H9 (cell line): ENCODE measurements at regions not wholly inside any gene's neighbourhood (a gene's known extent, or its start where the extent isn't known, plus 50 kb on each side); places are given as distances from the start of the nearest gene placed in this dataset.

ENCODE experiments used
- DNase-seq: peaks from one replicate; pipeline ENCODE4 v3.0.0-alpha.2; 2017
- H2AFZ ChIP-seq: one replicate; pipeline ENCODE4 v1.6.1; 2013; ENCODE audit warnings: mild to moderate bottlenecking, low read length, control low read depth, moderate library complexity
- H2AK5ac ChIP-seq: 2 replicates; pipeline ENCODE4 v1.6.1; 2013; ENCODE audit warnings: low read length, control low read depth, mixed read lengths; ENCODE audit not compliant: insufficient read length
- H2BK120ac ChIP-seq: one replicate; pipeline ENCODE4 v1.6.1; 2013; ENCODE audit warnings: low read depth, mild to moderate bottlenecking, low read length, control low read depth, inconsistent platforms; ENCODE audit not compliant: poor library complexity, severe bottlenecking
- H2BK12ac ChIP-seq: 2 replicates; pipeline ENCODE4 v1.6.1; 2013; ENCODE audit warnings: low read length, control low read depth, mixed read lengths, low read depth; ENCODE audit not compliant: insufficient read length
- H2BK15ac ChIP-seq: 2 replicates; pipeline ENCODE4 v1.6.1; 2013; ENCODE audit warnings: low read depth, low read length, control low read depth
- H2BK20ac ChIP-seq: one replicate; pipeline ENCODE4 v1.6.1; 2013; ENCODE audit warnings: low read depth, mild to moderate bottlenecking, low read length, control low read depth, inconsistent platforms; ENCODE audit not compliant: poor library complexity, severe bottlenecking
- H2BK5ac ChIP-seq: 2 replicates; pipeline ENCODE4 v1.6.1; 2013; ENCODE audit warnings: low read length, control low read depth, mixed read lengths; ENCODE audit not compliant: insufficient read length
- H3K14ac ChIP-seq: 2 replicates; pipeline ENCODE4 v1.6.1; 2013; ENCODE audit warnings: low read length, control low read depth; ENCODE audit not compliant: insufficient read depth
- H3K18ac ChIP-seq: 2 replicates; pipeline ENCODE4 v1.6.1; 2013; ENCODE audit warnings: low read depth, mild to moderate bottlenecking, mixed read lengths, low read length, control low read depth; ENCODE audit not compliant: insufficient read length
- H3K23ac ChIP-seq: 2 replicates; pipeline ENCODE4 v1.6.1; 2013; ENCODE audit warnings: low read length, control low read depth, mixed read lengths, low read depth; ENCODE audit not compliant: insufficient read length
- H3K23me2 ChIP-seq: 2 replicates; pipeline ENCODE4 v1.6.1; 2013; ENCODE audit warnings: low read depth, mild to moderate bottlenecking, mixed read lengths, low read length, control low read depth; ENCODE audit not compliant: insufficient read length, poor library complexity, severe bottlenecking
- H3K27ac ChIP-seq: 2 replicates; pipeline ENCODE4 v1.5.1; 2013; ENCODE audit warnings: low read length, control low read depth, mixed read lengths, low read depth; ENCODE audit not compliant: insufficient read length
- H3K27me3 ChIP-seq: 2 replicates; pipeline ENCODE4 v1.6.1; 2013; ENCODE audit warnings: low read length, control low read depth, inconsistent platforms; ENCODE audit not compliant: insufficient read depth
- H3K4ac ChIP-seq: 2 replicates; pipeline ENCODE4 v1.6.1; 2013; ENCODE audit warnings: low read depth, mild to moderate bottlenecking, control low read depth, inconsistent platforms, low read length, moderate library complexity
- H3K4me1 ChIP-seq: 2 replicates; pipeline ENCODE4 v1.6.1; 2013; ENCODE audit warnings: low read length, control low read depth, inconsistent platforms; ENCODE audit not compliant: insufficient read depth
- H3K4me2 ChIP-seq: 2 replicates; pipeline ENCODE4 v1.6.1; 2013; ENCODE audit warnings: low read length, control low read depth, mixed read lengths; ENCODE audit not compliant: insufficient read length, insufficient read depth
- H3K56ac ChIP-seq: 2 replicates; pipeline ENCODE4 v1.6.1; 2013; ENCODE audit warnings: low read depth, mild to moderate bottlenecking, mixed read lengths, low read length, control low read depth; ENCODE audit not compliant: insufficient read length
- H3K79me1 ChIP-seq: 2 replicates; pipeline ENCODE4 v1.6.1; 2013; ENCODE audit warnings: low read depth, mild to moderate bottlenecking, moderate library complexity, low read length, control low read depth, inconsistent platforms; ENCODE audit not compliant: insufficient read depth, poor library complexity, severe bottlenecking
- H3K79me2 ChIP-seq: 2 replicates; pipeline ENCODE4 v1.6.1; 2013; ENCODE audit warnings: low read length, control low read depth, inconsistent platforms; ENCODE audit not compliant: insufficient read depth
- H3K9ac ChIP-seq: 2 replicates; pipeline ENCODE4 v1.6.1; 2013; ENCODE audit warnings: low read length, control low read depth, mixed read lengths; ENCODE audit not compliant: insufficient read length; ENCODE audit errors: extremely low read depth
- H3K9me3 ChIP-seq: one replicate; pipeline ENCODE4 v1.6.1; 2013; ENCODE audit warnings: low read depth, low read length, inconsistent platforms; ENCODE audit not compliant: control insufficient read depth
- H3T11ph ChIP-seq: one replicate; pipeline ENCODE4 v1.6.1; 2013; ENCODE audit warnings: mild to moderate bottlenecking, low read length, control low read depth, inconsistent platforms
- H4K20me1 ChIP-seq: one replicate; pipeline ENCODE4 v1.6.1; 2013; ENCODE audit not compliant: control insufficient read depth, insufficient read length, insufficient read depth
- H4K5ac ChIP-seq: 2 replicates; pipeline ENCODE4 v1.6.1; 2013; ENCODE audit warnings: low read depth, mild to moderate bottlenecking, mixed read lengths, low read length, control low read depth; ENCODE audit not compliant: insufficient read length
- H4K8ac ChIP-seq: replicated peaks from 2 replicates; pipeline ENCODE4 v1.6.1; 2013; ENCODE audit warnings: low read length, control low read depth, mixed read lengths, low read depth; ENCODE audit not compliant: insufficient read length
- H4K91ac ChIP-seq: 2 replicates; pipeline ENCODE4 v1.6.1; 2013; ENCODE audit warnings: low read depth, mild to moderate bottlenecking, moderate library complexity, mixed read lengths, low read length, control low read depth; ENCODE audit not compliant: insufficient read length
- H3K27ac Mint-ChIP-seq, 3 experiments: 2 replicates in 2 of 3; 3 replicates in 1 of 3; pipeline ENCODE4 v1.8.0; 2020 to 2021; ENCODE audit warnings: mixed read lengths in 3 of 3, mild to moderate bottlenecking in 1 of 3, moderate library complexity in 1 of 3
- H3K27me3 Mint-ChIP-seq: 2 replicates; pipeline ENCODE4 v1.8.0; 2021; ENCODE audit warnings: low read depth, mild to moderate bottlenecking, moderate library complexity, mixed read lengths
- H3K36me3 Mint-ChIP-seq, 3 experiments: 2 replicates in 2 of 3; 3 replicates in 1 of 3; pipeline ENCODE4 v1.8.0; 2020 to 2021; ENCODE audit warnings: low read depth in 3 of 3, mixed read lengths in 3 of 3; ENCODE audit not compliant: insufficient read depth in 1 of 3
- H3K4me1 Mint-ChIP-seq, 2 experiments: 2 replicates each; pipeline ENCODE4 v1.8.0; 2020; ENCODE audit warnings: mixed read lengths in 2 of 2
- H3K4me3 Mint-ChIP-seq, 2 experiments: 2 replicates in 1 of 2; 3 replicates in 1 of 2; pipeline ENCODE4 v1.8.0; 2020 to 2021; ENCODE audit warnings: mild to moderate bottlenecking in 2 of 2, mixed read lengths in 2 of 2, moderate library complexity in 1 of 2
- H3K9me3 Mint-ChIP-seq, 2 experiments: 2 replicates in 1 of 2; 3 replicates in 1 of 2; pipeline ENCODE4 v1.8.0; 2020; ENCODE audit warnings: mild to moderate bottlenecking in 2 of 2, mixed read lengths in 2 of 2, moderate library complexity in 1 of 2
- WGBS: extraction: QIAGEN DNeasy Blood & Tissue Kit; methylation state at CpG from one replicate; pipeline ENCODE4 v1.1.7; 2013; ENCODE audit warnings: missing lambda C conversion rate, low lambda C conversion rate, mixed read lengths; ENCODE audit not compliant: insufficient read length; ENCODE audit errors: extremely low coverage; 5-methylcytosine and 5-hydroxymethylcytosine counted together
- TF ChIP-seq, protein P1 (sequence below): fragments of 200-600 bp; sonication (generic); conservative IDR thresholded peaks from 3 replicates; pipeline ENCODE4 v1.8.0; 2021; ENCODE audit warnings: antibody characterized with exemption, mild to moderate bottlenecking

DNA sequence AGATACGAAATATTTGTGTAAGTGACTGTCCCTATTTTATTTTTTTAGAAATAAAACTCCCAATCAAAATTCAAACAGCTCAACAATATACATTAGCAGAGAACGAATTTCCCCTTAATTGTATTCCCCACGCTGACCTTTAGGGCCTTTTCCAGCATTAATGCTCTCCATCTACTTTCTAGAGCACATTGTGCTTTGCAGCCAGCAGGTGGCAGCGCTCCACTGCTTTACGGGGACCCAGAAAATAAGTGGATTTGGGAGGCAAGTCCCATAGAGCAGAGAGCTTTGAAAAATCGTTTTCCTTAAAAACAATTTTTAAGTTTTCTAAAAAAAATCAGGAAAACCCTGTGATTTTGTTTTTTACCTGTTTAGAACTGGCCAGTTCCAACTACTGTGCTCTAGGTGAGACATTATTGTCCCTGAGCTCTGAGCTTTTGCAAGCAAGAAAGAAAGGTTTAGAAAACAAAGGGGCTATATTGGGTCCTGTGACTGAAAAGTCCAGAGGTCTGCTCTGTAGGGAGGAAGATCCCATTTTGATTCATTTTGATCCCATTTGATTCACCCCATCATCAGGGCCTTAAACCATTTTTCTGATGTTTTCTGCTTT is 144.4 kb upstream of the ZNF644 start:
- no peak overlapping the region for H3K9ac ChIP-seq
- H3K14ac ChIP-seq, result no peak overlapping the region
- H2BK15ac ChIP-seq, result no peak overlapping the region
- H3K4me2 ChIP-seq, result no peak overlapping the region
- H2AK5ac ChIP-seq, result no peak overlapping the region
- no peak overlapping the region for H3K27ac ChIP-seq
- H3K4me3 Mint-ChIP-seq, result no peak overlapping the region
- H3K9me3 ChIP-seq, result no peaks in the 10 kb centered on the region
- no peak overlapping the region for H4K91ac ChIP-seq
- H3K56ac ChIP-seq, result no peak overlapping the region
- no peaks in the 10 kb centered on the region; a peak in 1 of 7 replicates for H3K36me3 Mint-ChIP-seq
- peaks cover 5% of the 10 kb centered on the region for H3K27me3 Mint-ChIP-seq
- no peak overlapping the region for H3K18ac ChIP-seq
- H3T11ph ChIP-seq, result no peak overlapping the region
- peaks cover 16 to 17% of the 10 kb centered on the region in 2 experiments for H3K4me1 Mint-ChIP-seq
- H3K9me3 Mint-ChIP-seq, result no peaks in the 10 kb centered on the region; a peak in 1 of 5 replicates
- no CpG with 5 or more reads among the region's 6 CpGs for WGBS
- H3K79me1 ChIP-seq, result no peaks in the 10 kb centered on the region
- DNase-seq, result peak; percentile 64
- H3K27me3 ChIP-seq, result no peaks in the 10 kb centered on the region
- H4K20me1 ChIP-seq, result no peaks in the 10 kb centered on the region
- no peaks in the 10 kb centered on the region for H3K23me2 ChIP-seq
- H2AFZ ChIP-seq, result no peak overlapping the region
- no peak overlapping the region for H3K4ac ChIP-seq
- H2BK5ac ChIP-seq, result no peak overlapping the region
- no peaks in the 10 kb centered on the region for H3K4me1 ChIP-seq
- TF ChIP-seq, protein P1, sequence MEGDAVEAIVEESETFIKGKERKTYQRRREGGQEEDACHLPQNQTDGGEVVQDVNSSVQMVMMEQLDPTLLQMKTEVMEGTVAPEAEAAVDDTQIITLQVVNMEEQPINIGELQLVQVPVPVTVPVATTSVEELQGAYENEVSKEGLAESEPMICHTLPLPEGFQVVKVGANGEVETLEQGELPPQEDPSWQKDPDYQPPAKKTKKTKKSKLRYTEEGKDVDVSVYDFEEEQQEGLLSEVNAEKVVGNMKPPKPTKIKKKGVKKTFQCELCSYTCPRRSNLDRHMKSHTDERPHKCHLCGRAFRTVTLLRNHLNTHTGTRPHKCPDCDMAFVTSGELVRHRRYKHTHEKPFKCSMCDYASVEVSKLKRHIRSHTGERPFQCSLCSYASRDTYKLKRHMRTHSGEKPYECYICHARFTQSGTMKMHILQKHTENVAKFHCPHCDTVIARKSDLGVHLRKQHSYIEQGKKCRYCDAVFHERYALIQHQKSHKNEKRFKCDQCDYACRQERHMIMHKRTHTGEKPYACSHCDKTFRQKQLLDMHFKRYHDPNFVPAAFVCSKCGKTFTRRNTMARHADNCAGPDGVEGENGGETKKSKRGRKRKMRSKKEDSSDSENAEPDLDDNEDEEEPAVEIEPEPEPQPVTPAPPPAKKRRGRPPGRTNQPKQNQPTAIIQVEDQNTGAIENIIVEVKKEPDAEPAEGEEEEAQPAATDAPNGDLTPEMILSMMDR, result peak; percentile 97
- H2BK120ac ChIP-seq, result no peak overlapping the region
- H3K23ac ChIP-seq, result no peak overlapping the region
- no peak overlapping the region for H2BK12ac ChIP-seq
- 0 out of 7 replicates have a peak overlapping the region, but pooled peaks of 1 of the 3 experiments have one; percentile 13 for H3K27ac Mint-ChIP-seq
- H2BK20ac ChIP-seq, result no peak overlapping the region
- H4K5ac ChIP-seq, result no peak overlapping the region
- no peaks in the 10 kb centered on the region for H3K79me2 ChIP-seq
- H4K8ac ChIP-seq, result no peak overlapping the region
